ENCODE measurements at regions not wholly inside any gene's neighbourhood (a gene's known extent, or its start where the extent isn't known, plus 50 kb on each side); places are given as distances from the start of the nearest gene placed in this dataset.

DNA sequence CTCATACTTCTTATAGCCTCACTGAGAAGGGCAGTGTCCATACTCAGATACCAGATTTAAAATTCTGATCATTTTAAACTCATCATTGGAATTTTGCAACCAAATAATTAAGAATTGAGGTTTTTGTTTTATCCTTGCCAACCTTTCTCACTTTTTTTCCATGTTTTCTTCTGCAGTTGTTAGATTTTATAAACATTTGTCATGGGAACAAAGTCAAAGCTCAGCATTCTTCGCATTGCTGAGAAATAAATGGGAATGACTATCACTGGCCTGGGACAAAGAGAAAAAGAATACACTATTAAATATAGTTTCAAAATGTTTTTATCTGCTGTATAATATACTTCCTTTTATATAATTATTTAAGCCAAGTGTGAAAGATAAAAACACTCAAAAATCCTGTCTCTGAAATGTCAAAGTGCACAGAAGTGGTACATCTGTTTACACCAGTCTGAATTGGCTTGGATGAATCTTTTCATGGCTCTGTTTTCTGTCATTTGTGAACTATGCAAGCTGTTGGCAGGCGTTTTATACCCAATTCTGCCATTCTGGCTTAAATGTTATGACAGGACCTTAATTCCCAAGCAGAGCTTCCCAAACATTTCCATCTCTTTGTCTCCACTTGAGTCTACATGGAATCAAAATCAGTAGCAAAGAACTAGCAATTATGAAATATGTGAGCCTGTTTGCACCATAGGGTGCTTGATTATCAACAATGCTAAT lies 249.3 kb upstream of the SYT4 start:
- CTCF ChIA-PET, result no interaction called here

GRCh38 chr18:43531438-43531837 lies 254.1 kb upstream of the SYT4 start:
- Mint-ChIP-seq H3K27ac (no peak overlapping the region), H3K36me3 (ENCODE audit: low read depth) (no peaks in the 10 kb centered on the region), H3K4me3 (no peak overlapping the region), H3K4me1 (no peaks in the 10 kb centered on the region), H3K27me3 (no peaks in the 10 kb centered on the region), H3K9me3 (no peaks in the 10 kb centered on the region)
- no peak for ATAC-seq (ENCODE audit: low read depth)
- TF ChIP-seq CTCF (IDR thresholded peaks at IDR 0.05), result no peak
- ChIA-PET POLR2A (no interaction called here), CTCF (no interaction called here)
- intact Hi-C loops (cut with micrococcal nuclease), result no loop called here
- no peak for DNase-seq

More for the DNA sequence above, 249.3 kb upstream of the SYT4 start:
- DNase-seq (no peak), ATAC-seq (ENCODE audit: low read depth) (no peak)
- no peaks in the 10 kb centered on the region for H3K9me3 Mint-ChIP-seq
- no peaks in the 10 kb centered on the region for H3K36me3 Mint-ChIP-seq (ENCODE audit: low read depth)
- H3K27me3 Mint-ChIP-seq, result no peaks in the 10 kb centered on the region
- no peak overlapping the region for H3K4me3 Mint-ChIP-seq
- intact Hi-C loops (cut with micrococcal nuclease), result no loop called here
- H3K27ac Mint-ChIP-seq, result no peak overlapping the region
- TF ChIP-seq CTCF (IDR thresholded peaks at IDR 0.05), result no peak
- POLR2A ChIA-PET, result no interaction called here
- no peaks in the 10 kb centered on the region for H3K4me1 Mint-ChIP-seq

GRCh38 chr18:43533371-43533770 lies 256.1 kb upstream of the SYT4 start:
- Mint-ChIP-seq H3K9me3 (no peaks in the 10 kb centered on the region), H3K27ac (no peak overlapping the region), H3K36me3 (ENCODE audit: low read depth) (no peaks in the 10 kb centered on the region), H3K27me3 (no peaks in the 10 kb centered on the region), H3K4me3 (no peak overlapping the region), H3K4me1 (no peaks in the 10 kb centered on the region)
- POLR2A ChIA-PET, result no interaction called here
- TF ChIP-seq CTCF (IDR thresholded peaks at IDR 0.05), result no peak
- DNase-seq (no peak), ATAC-seq (ENCODE audit: low read depth) (no peak)
- intact Hi-C loops (cut with micrococcal nuclease), result no loop called here
- CTCF ChIA-PET, result no interaction called here

DNA sequence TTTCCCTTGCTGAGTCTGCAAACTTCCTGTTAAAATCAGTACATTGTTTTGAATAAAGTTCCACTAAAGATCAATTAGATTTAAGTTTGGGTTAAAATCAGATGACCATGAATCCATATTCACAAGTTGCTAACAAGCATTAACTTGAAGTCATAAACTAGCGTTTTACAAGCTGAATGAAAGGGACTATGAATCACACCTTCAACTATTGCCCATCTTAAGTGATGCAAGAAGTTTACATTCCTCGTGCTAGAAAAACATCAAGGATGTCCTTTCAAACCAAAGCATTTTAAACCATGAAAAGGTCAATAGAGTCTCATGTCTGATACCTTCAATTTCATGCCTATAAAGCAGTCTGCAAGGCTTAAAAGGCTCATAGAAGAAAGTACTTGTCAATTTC lies 257.2 kb upstream of the SYT4 start:
- no peak for DNase-seq
- ChIA-PET CTCF (no interaction called here), POLR2A (no interaction called here)
- intact Hi-C loops (cut with micrococcal nuclease), result no loop called here
- H3K36me3 Mint-ChIP-seq (ENCODE audit: low read depth), result no peaks in the 10 kb centered on the region
- ATAC-seq (ENCODE audit: low read depth), result no peak
- H3K27ac Mint-ChIP-seq, result no peak overlapping the region
- no peaks in the 10 kb centered on the region for H3K27me3 Mint-ChIP-seq
- H3K4me1 Mint-ChIP-seq, result no peaks in the 10 kb centered on the region
- H3K4me3 Mint-ChIP-seq, result no peak overlapping the region
- TF ChIP-seq CTCF (IDR thresholded peaks at IDR 0.05), result no peak
- no peaks in the 10 kb centered on the region for H3K9me3 Mint-ChIP-seq

DNA sequence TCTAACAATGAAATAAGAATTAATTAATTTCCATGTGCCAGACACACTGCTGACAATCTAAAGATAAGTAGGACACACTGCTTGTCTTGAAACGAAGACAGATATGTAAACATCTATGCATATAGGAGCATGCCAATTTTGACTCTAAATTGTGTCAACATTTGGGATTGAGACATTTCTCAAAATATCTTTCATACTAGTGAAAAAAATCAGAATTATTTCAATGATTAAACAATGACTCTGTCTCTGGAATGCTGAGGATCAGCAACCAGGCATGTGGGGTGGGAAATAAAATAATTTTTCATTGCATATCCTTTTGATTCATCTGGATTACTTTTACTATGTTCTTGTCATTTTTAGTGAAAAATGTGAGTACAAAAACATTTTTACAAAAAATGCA lies 262.6 kb upstream of the SYT4 start:
- H3K36me3 Mint-ChIP-seq (ENCODE audit: low read depth), result no peaks in the 10 kb centered on the region
- intact Hi-C loops (cut with micrococcal nuclease), result no loop called here
- no peaks in the 10 kb centered on the region for H3K4me1 Mint-ChIP-seq
- TF ChIP-seq CTCF (IDR thresholded peaks at IDR 0.05), result no peak
- DNase-seq (no peak), ATAC-seq (ENCODE audit: low read depth) (no peak)
- ChIA-PET POLR2A (no interaction called here), CTCF (no interaction called here)
- no peak overlapping the region for H3K4me3 Mint-ChIP-seq
- no peak overlapping the region for H3K27ac Mint-ChIP-seq
- no peaks in the 10 kb centered on the region for H3K27me3 Mint-ChIP-seq
- H3K9me3 Mint-ChIP-seq, result peaks cover 6% of the 10 kb centered on the region

Measured in activated B cell treated with CpG ODN at 0.5 μM for 24 hours (primary cell).